ELF-1 (cell line): ENCODE measurements at regions not wholly inside any gene's neighbourhood (a gene's known extent, or its start where the extent isn't known, plus 50 kb on each side); places are given as distances from the start of the nearest gene placed in this dataset.
A peak's percentile ranks its signal among the peaks of the same experiment; 100 is the strongest.
"Not testable (repeated sequence)": the region's sequence is repeated elsewhere in the genome, so short reads cannot be mapped to it uniquely, and the experiment has no call there.

Experiments used
- DNase-seq: peaks from one replicate; pipeline ENCODE4 v3.0.0-alpha.2; 2016; ENCODE audit warnings: low read depth, low spot score

- DNase-seq: no peak
These were observed 64.5 kb upstream of the TNFAIP3 start for GRCh38 chr6:137802408-137803182.

GRCh38 chr6:137804637-137805036, 62.4 kb upstream of the TNFAIP3 start:
- no peak for DNase-seq

- DNase-seq: no peak
These were observed 61.4 kb upstream of the TNFAIP3 start for GRCh38 chr6:137805622-137806021.

GRCh38 chr6:137806914-137807682, 60.0 kb upstream of the TNFAIP3 start:
- DNase-seq: no peak

GRCh38 chr6:137808191-137808590, 58.9 kb upstream of the TNFAIP3 start:
- DNase-seq: no peak

- DNase-seq: peak; percentile 27
These were observed 58.2 kb upstream of the TNFAIP3 start for GRCh38 chr6:137808836-137809315.

GRCh38 chr6:137809895-137810553, 57.0 kb upstream of the TNFAIP3 start:
- not testable (repeated sequence) for DNase-seq

- no peak for DNase-seq
These were observed 56.4 kb upstream of the TNFAIP3 start for GRCh38 chr6:137810554-137811120.

GRCh38 chr6:137811121-137811915, 55.7 kb upstream of the TNFAIP3 start:
- peak; percentile 30 for DNase-seq

GRCh38 chr6:137811916-137812553, 55.0 kb upstream of the TNFAIP3 start:
- DNase-seq: no peak

- DNase-seq: no peak
These were observed 53.6 kb upstream of the TNFAIP3 start for GRCh38 chr6:137813308-137813970.

GRCh38 chr6:137814030-137814429, 53.0 kb upstream of the TNFAIP3 start:
- DNase-seq: not testable (repeated sequence)

- DNase-seq: no peak
These were observed 51.4 kb upstream of the TNFAIP3 start for GRCh38 chr6:137815692-137816091.

- no peak for DNase-seq
These were observed 50.9 kb upstream of the TNFAIP3 start for GRCh38 chr6:137816133-137816579.

GRCh38 chr6:137816688-137817618, 50.1 kb upstream of the TNFAIP3 start:
- DNase-seq: no peak
